MM.1S (cell line): ENCODE measurements at regions not wholly inside any gene's neighbourhood (a gene's known extent, or its start where the extent isn't known, plus 50 kb on each side); places are given as distances from the start of the nearest gene placed in this dataset.

Experiments
- DNase-seq: peaks from one replicate; pipeline ENCODE4 v3.0.0-alpha.2; 2015
- H2AFZ ChIP-seq: fragments of 300-600 bp; sonication (generic); 2 replicates; pipeline ENCODE4 v1.6.0; 2016; ENCODE audit warnings: antibody characterized with exemption, low read length
- H3F3A ChIP-seq: fragments of 300-600 bp; sonication (generic); 2 replicates; pipeline ENCODE4 v1.6.1; 2016; ENCODE audit warnings: mild to moderate bottlenecking, antibody characterized with exemption, low read length, moderate library complexity, mixed read lengths; ENCODE audit not compliant: insufficient read depth
- H3K27ac ChIP-seq: fragments of 300-600 bp; sonication (generic); 2 replicates; pipeline ENCODE4 v1.5.1; 2016; ENCODE audit warnings: mild to moderate bottlenecking, low read length
- H3K27me3 ChIP-seq: fragments of 300-600 bp; sonication (generic); replicated peaks from 2 replicates; pipeline ENCODE4 v1.6.0; 2016; ENCODE audit warnings: low read length; ENCODE audit not compliant: insufficient read depth
- H3K36me3 ChIP-seq: fragments of 300-600 bp; sonication (generic); replicated peaks from 2 replicates; pipeline ENCODE4 v1.6.1; 2016; ENCODE audit warnings: mild to moderate bottlenecking, low read length, mixed read lengths; ENCODE audit not compliant: insufficient read depth
- H3K4me1 ChIP-seq: fragments of 300-600 bp; sonication (generic); 2 replicates; pipeline ENCODE4 v1.6.1; 2016; ENCODE audit warnings: low read length, mixed read lengths
- H3K4me2 ChIP-seq: fragments of 300-600 bp; sonication (generic); 2 replicates; pipeline ENCODE4 v1.6.0; 2016; ENCODE audit warnings: low read depth, low read length
- H3K4me3 ChIP-seq: fragments of 300-600 bp; sonication (generic); 2 replicates; pipeline ENCODE4 v1.5.1; 2016; ENCODE audit warnings: low read length, mixed read lengths
- H3K79me2 ChIP-seq: fragments of 300-600 bp; sonication (generic); 2 replicates; pipeline ENCODE4 v1.6.1; 2016; ENCODE audit warnings: mixed run types, low read length, mixed read lengths
- H3K9ac ChIP-seq: fragments of 300-600 bp; sonication (generic); 2 replicates; pipeline ENCODE4 v1.6.1; 2016; ENCODE audit warnings: low read length, mixed read lengths
- H3K9me2 ChIP-seq: fragments of 300-600 bp; sonication (generic); replicated peaks from 2 replicates; pipeline ENCODE4 v1.6.1; 2016; ENCODE audit warnings: mild to moderate bottlenecking, low read length, mixed read lengths; ENCODE audit not compliant: insufficient read depth
- H3K9me3 ChIP-seq: fragments of 300-600 bp; sonication (generic); replicated peaks from 2 replicates; pipeline ENCODE4 v1.6.1; 2016; ENCODE audit warnings: mild to moderate bottlenecking, low read length, mixed read lengths; ENCODE audit not compliant: insufficient read depth
- H4K20me1 ChIP-seq: fragments of 300-600 bp; sonication (generic); 2 replicates; pipeline ENCODE4 v1.6.1; 2016; ENCODE audit warnings: mild to moderate bottlenecking, low read length, moderate library complexity, mixed read lengths; ENCODE audit not compliant: insufficient read depth
- CTCF ChIP-seq: fragments of 300-600 bp; sonication (generic); IDR thresholded peaks from 2 replicates; pipeline ENCODE4 v1.5.1; 2016; ENCODE audit warnings: antibody characterized with exemption, low read length, mixed read lengths
- EZH2 ChIP-seq: fragments of 300-600 bp; sonication (generic); optimal IDR thresholded peaks from 2 replicates; pipeline ENCODE3; 2017; ENCODE audit warnings: low read depth, mild to moderate bottlenecking, antibody characterized with exemption, low read length, mixed read lengths
- EZH2phosphoT487 ChIP-seq: fragments of 300-600 bp; sonication (generic); IDR thresholded peaks from 2 replicates; pipeline ENCODE4 v1.6.1; 2018; ENCODE audit warnings: antibody characterized with exemption, low read length

- Histone ChIP-seq H3K9ac (no peak overlapping the region), H4K20me1 (no peaks in the 10 kb centered on the region), H3K4me2 (no peak overlapping the region), H2AFZ (no peak overlapping the region), H3K79me2 (no peaks in the 10 kb centered on the region), H3K27me3 (no peaks in the 10 kb centered on the region), H3K9me2 (no peaks in the 10 kb centered on the region), H3K4me1 (no peaks in the 10 kb centered on the region), H3F3A (no peaks in the 10 kb centered on the region), H3K4me3 (no peak overlapping the region), H3K36me3 (no peaks in the 10 kb centered on the region), H3K27ac (no peak overlapping the region), H3K9me3 (no peaks in the 10 kb centered on the region)
- DNase-seq: no peak
- no peak for TF ChIP-seq EZH2
- no peak for TF ChIP-seq CTCF
- no peak for TF ChIP-seq EZH2phosphoT487
Measured at GRCh38 chr7:46742601-46743000, 821.5 kb upstream of the IGFBP3 start.

- no peaks in the 10 kb centered on the region for H3K79me2 ChIP-seq
- no peak for DNase-seq
- H3K4me1 ChIP-seq: no peaks in the 10 kb centered on the region
- no peaks in the 10 kb centered on the region for H3K36me3 ChIP-seq
- H3F3A ChIP-seq: no peaks in the 10 kb centered on the region
- no peaks in the 10 kb centered on the region for H4K20me1 ChIP-seq
- H3K9me3 ChIP-seq: no peaks in the 10 kb centered on the region
- no peak overlapping the region for H3K4me2 ChIP-seq
- H3K4me3 ChIP-seq: no peak overlapping the region
- H3K27me3 ChIP-seq: no peaks in the 10 kb centered on the region
- no peaks in the 10 kb centered on the region for H3K9me2 ChIP-seq
- H3K9ac ChIP-seq: no peak overlapping the region
- no peak overlapping the region for H3K27ac ChIP-seq
- TF ChIP-seq EZH2phosphoT487 (no peak), CTCF (no peak), EZH2 (no peak)
- H2AFZ ChIP-seq: no peak overlapping the region
Measured at GRCh38 chr7:46741938-46742540, 821.0 kb upstream of the IGFBP3 start.

GRCh38 chr7:46741181-46741580 lies 820.1 kb upstream of the IGFBP3 start:
- Histone ChIP-seq H3F3A (no peaks in the 10 kb centered on the region), H3K9me2 (no peaks in the 10 kb centered on the region), H3K79me2 (no peaks in the 10 kb centered on the region), H3K36me3 (no peaks in the 10 kb centered on the region), H3K27ac (no peak overlapping the region), H3K9ac (no peak overlapping the region), H3K4me2 (no peak overlapping the region), H3K4me3 (no peak overlapping the region), H3K9me3 (no peaks in the 10 kb centered on the region), H2AFZ (no peak overlapping the region), H3K27me3 (no peaks in the 10 kb centered on the region), H4K20me1 (no peaks in the 10 kb centered on the region), H3K4me1 (no peaks in the 10 kb centered on the region)
- DNase-seq: no peak
- TF ChIP-seq EZH2phosphoT487 (no peak), EZH2 (no peak), CTCF (no peak)
